B cell (primary cell): ENCODE measurements at regions not wholly inside any gene's neighbourhood (a gene's known extent, or its start where the extent isn't known, plus 50 kb on each side); places are given as distances from the start of the nearest gene placed in this dataset.

Source experiments
- ATAC-seq: fragments of 200-7000 bp; cut with Tn5 transposase; one replicate; pipeline ENCODE4 v1.10.0; 2021; ENCODE audit warnings: low read depth, mild to moderate bottlenecking, moderate number of reproducible peaks, moderate library complexity
- CTCF ChIA-PET: fragments of 350-600 bp; sonication (Branson Sonifier 250); formaldehyde crosslinking; loops from one replicate; lab custom pipeline; 2021; ENCODE audit warnings: antibody characterized with exemption, inconsistent platforms; lab: Charles Lee
- POLR2A ChIA-PET: fragments of 350-600 bp; sonication (Branson Sonifier 250); formaldehyde crosslinking; loops from one replicate; lab custom pipeline; 2021; ENCODE audit warnings: antibody characterized with exemption; lab: Charles Lee
- DNase-seq: peaks from one replicate; pipeline ENCODE4 v3.0.0; 2013
- H2AFZ ChIP-seq: 2 replicates; pipeline ENCODE4 v1.6.1; 2012; ENCODE audit warnings: mild to moderate bottlenecking, low read depth, low read length; ENCODE audit not compliant: insufficient read depth, poor library complexity, severe bottlenecking
- H3K27ac ChIP-seq, 2 donors: 1 replicate in 1 of 2; 2 replicates in 1 of 2; pipeline ENCODE4 v1.5.1; 2012 to 2013; ENCODE audit warnings: low read length in 2 of 2, mild to moderate bottlenecking in 2 of 2, moderate library complexity in 1 of 2
- H3K27me3 ChIP-seq, 4 experiments: fragments of 200-600 bp in 1 of 4; sonication (generic) in 1 of 4; replicated peaks in 1 of 4; 1 replicate in 2 of 4; 2 replicates in 2 of 4; pipeline versions ENCODE4 v1.6.1 to v1.7.0; 2013 to 2016; ENCODE audit warnings: low read length in 3 of 4, mild to moderate bottlenecking in 2 of 4, mixed read lengths in 1 of 4, moderate library complexity in 1 of 4; ENCODE audit not compliant: insufficient read depth in 4 of 4, control insufficient read depth in 3 of 4; ENCODE audit errors: control extremely low read depth in 1 of 4
- H3K36me3 ChIP-seq, 2 experiments: replicated peaks in 1 of 2; 1 replicate in 1 of 2; 2 replicates in 1 of 2; pipeline versions ENCODE4 v1.6.1 to v1.7.1; 2013; ENCODE audit warnings: low read length in 1 of 2; ENCODE audit not compliant: insufficient read depth in 2 of 2, control insufficient read depth in 1 of 2; ENCODE audit errors: control extremely low read depth in 1 of 2, extremely low read depth in 1 of 2
- H3K4me1 ChIP-seq, 2 donors: fragments of 200-600 bp in 1 of 2; sonication (generic) in 1 of 2; 1 replicate in 1 of 2; 2 replicates in 1 of 2; pipeline versions ENCODE4 v1.5.1 to v1.6.1; 2013 to 2017; ENCODE audit warnings: low read length in 2 of 2; ENCODE audit not compliant: control insufficient read depth in 2 of 2, insufficient read depth in 2 of 2
- H3K4me2 ChIP-seq: replicated peaks from 2 replicates; pipeline ENCODE3; 2012; ENCODE audit warnings: mild to moderate bottlenecking, low read depth, low read length; ENCODE audit not compliant: poor library complexity, severe bottlenecking
- H3K4me3 ChIP-seq, 5 experiments: fragments of 200-600 bp in 1 of 5; sonication (generic) in 1 of 5; 1 replicate in 3 of 5; 2 replicates in 2 of 5; pipeline versions ENCODE4 v1.5.1 to v1.7.0; 2011 to 2016; ENCODE audit warnings: low read length in 4 of 5, mild to moderate bottlenecking in 4 of 5, low read depth in 2 of 5, control low read depth in 1 of 5, moderate library complexity in 1 of 5; ENCODE audit not compliant: insufficient read depth in 1 of 5; ENCODE audit errors: control extremely low read depth in 1 of 5, extremely low read depth in 1 of 5
- H3K79me2 ChIP-seq: fragments of 200-600 bp; sonication (generic); one replicate; pipeline ENCODE4 v1.6.0; 2016; ENCODE audit warnings: low read length; ENCODE audit not compliant: control insufficient read depth, insufficient read depth
- H3K9ac ChIP-seq: fragments of 200-600 bp; sonication (generic); 2 replicates; pipeline ENCODE4 v1.6.1; 2017; ENCODE audit warnings: mild to moderate bottlenecking, low read length, moderate library complexity
- H3K9me3 ChIP-seq, 3 donors: one replicate each; pipeline versions ENCODE4 v1.6.1 to v1.7.1; 2013; ENCODE audit warnings: low read length in 2 of 3; ENCODE audit not compliant: control insufficient read depth in 2 of 3, insufficient read depth in 1 of 3; ENCODE audit errors: control extremely low read depth in 1 of 3
- H4K20me1 ChIP-seq: 2 replicates; pipeline ENCODE4 v1.6.0; 2012; ENCODE audit warnings: mild to moderate bottlenecking, low read length; ENCODE audit not compliant: insufficient read depth, control insufficient read depth, poor library complexity, severe bottlenecking
- H3K27ac Mint-ChIP-seq: one replicate; pipeline ENCODE4 v1.8.0; 2021; ENCODE audit warnings: mixed read lengths
- H3K27me3 Mint-ChIP-seq: one replicate; pipeline ENCODE4 v1.8.0; 2021; ENCODE audit warnings: mixed read lengths
- H3K4me1 Mint-ChIP-seq: one replicate; pipeline ENCODE4 v1.8.0; 2021; ENCODE audit warnings: mixed read lengths
- H3K4me3 Mint-ChIP-seq: one replicate; pipeline ENCODE4 v1.8.0; 2021; ENCODE audit warnings: mixed read lengths
- H3K9me3 Mint-ChIP-seq: one replicate; pipeline ENCODE4 v1.8.0; 2022; ENCODE audit warnings: mixed read lengths; ENCODE audit not compliant: insufficient read depth
- EZH2 ChIP-seq: IDR thresholded peaks from 2 replicates; pipeline ENCODE4 v1.6.1; 2012; ENCODE audit warnings: borderline replicate concordance, low read depth, mild to moderate bottlenecking, moderate library complexity, low read length; ENCODE audit not compliant: insufficient read depth, poor library complexity, severe bottlenecking
- WGBS: methylation state at CpG from one replicate; pipeline ENCODE4 v1.1.5; 2013; ENCODE audit warnings: missing lambda C conversion rate; ENCODE audit not compliant: insufficient coverage; 5-methylcytosine and 5-hydroxymethylcytosine counted together
- intact Hi-C: fragments of 100-400 bp; cut with micrococcal nuclease; formaldehyde crosslinking; loops from one replicate; pipeline ENCODE4 v1.10.0; 2022
- TF ChIP-seq, protein P1 (sequence below): fragments of 200-600 bp; IDR thresholded peaks from one replicate; pipeline ENCODE4 v1.8.0; 2022; ENCODE audit warnings: antibody characterized with exemption, mild to moderate bottlenecking

DNA sequence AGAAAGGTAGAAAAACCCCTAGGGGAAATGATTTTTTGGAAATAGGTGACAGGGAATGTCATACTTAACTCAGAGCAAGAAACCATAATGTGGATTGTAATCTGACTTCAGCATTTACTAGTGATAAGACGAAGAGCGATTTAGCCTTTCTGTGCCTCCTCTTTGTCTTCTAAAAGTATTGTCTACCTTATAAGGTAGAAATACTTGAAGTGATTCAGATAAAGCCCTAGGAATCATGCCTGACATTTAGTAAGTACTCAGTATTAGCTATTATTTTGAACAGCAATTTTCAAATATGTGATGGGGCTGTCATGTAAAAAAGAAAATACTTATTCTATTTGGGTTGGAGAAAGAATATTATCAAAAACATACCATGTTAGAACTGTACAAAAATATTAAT is 525.9 kb upstream of the EYS start:
- no peaks in the 10 kb centered on the region for H3K4me1 ChIP-seq
- no peak overlapping the region for H3K4me2 ChIP-seq
- no peaks in the 10 kb centered on the region for H3K36me3 ChIP-seq
- H3K4me3 ChIP-seq = no peak overlapping the region
- ATAC-seq = no peak
- H3K4me3 Mint-ChIP-seq = no peak overlapping the region
- no CpG with 5 or more reads among the region's 2 CpGs for WGBS
- no peak overlapping the region for H3K9ac ChIP-seq
- no peak overlapping the region for H2AFZ ChIP-seq
- POLR2A ChIA-PET = no interaction called here
- H3K4me1 Mint-ChIP-seq = no peaks in the 10 kb centered on the region
- no peaks in the 10 kb centered on the region for H3K27me3 Mint-ChIP-seq
- no peak for DNase-seq
- intact Hi-C loops = no loop called here
- TF ChIP-seq EZH2 = no peak
- TF ChIP-seq, protein P1, sequence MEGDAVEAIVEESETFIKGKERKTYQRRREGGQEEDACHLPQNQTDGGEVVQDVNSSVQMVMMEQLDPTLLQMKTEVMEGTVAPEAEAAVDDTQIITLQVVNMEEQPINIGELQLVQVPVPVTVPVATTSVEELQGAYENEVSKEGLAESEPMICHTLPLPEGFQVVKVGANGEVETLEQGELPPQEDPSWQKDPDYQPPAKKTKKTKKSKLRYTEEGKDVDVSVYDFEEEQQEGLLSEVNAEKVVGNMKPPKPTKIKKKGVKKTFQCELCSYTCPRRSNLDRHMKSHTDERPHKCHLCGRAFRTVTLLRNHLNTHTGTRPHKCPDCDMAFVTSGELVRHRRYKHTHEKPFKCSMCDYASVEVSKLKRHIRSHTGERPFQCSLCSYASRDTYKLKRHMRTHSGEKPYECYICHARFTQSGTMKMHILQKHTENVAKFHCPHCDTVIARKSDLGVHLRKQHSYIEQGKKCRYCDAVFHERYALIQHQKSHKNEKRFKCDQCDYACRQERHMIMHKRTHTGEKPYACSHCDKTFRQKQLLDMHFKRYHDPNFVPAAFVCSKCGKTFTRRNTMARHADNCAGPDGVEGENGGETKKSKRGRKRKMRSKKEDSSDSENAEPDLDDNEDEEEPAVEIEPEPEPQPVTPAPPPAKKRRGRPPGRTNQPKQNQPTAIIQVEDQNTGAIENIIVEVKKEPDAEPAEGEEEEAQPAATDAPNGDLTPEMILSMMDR = no peak
- H3K27ac Mint-ChIP-seq = no peak overlapping the region
- CTCF ChIA-PET = no interaction called here
- no peak overlapping the region for H3K27ac ChIP-seq
- peaks cover 0 to 1% (median 0%) of the 10 kb centered on the region in 3 donors for H3K9me3 ChIP-seq
- no peaks in the 10 kb centered on the region for H3K9me3 Mint-ChIP-seq
- no peaks in the 10 kb centered on the region for H3K27me3 ChIP-seq
- no peaks in the 10 kb centered on the region for H4K20me1 ChIP-seq
- no peaks in the 10 kb centered on the region for H3K79me2 ChIP-seq

DNA sequence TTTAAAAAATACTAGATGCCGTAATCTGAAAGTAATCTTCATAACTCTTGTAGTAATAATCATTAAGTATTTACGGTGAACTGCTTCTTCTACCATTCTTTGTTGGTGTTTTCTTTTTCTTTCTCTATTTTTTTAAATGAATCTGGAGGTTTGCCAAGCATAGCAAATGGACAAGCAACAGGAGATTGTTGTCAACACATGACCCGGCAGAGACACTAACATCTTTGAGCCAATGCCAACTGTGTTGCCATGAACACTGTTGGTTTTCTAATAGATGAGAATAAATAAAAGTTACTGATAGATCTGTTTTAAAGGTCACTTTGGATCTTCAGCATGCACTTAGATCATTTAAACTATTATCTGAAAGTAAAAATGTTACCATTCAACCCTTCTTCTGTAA is 523.6 kb upstream of the EYS start:
- H3K4me2 ChIP-seq = no peak overlapping the region
- no peak overlapping the region for H3K27ac ChIP-seq
- no peak overlapping the region for H2AFZ ChIP-seq
- CTCF ChIA-PET = no interaction called here
- H3K27me3 Mint-ChIP-seq = no peaks in the 10 kb centered on the region
- peaks cover 0 to 1% (median 0%) of the 10 kb centered on the region in 3 donors for H3K9me3 ChIP-seq
- TF ChIP-seq, protein P1 = no peak
- no peak for TF ChIP-seq EZH2
- intact Hi-C loops = no loop called here
- H3K9ac ChIP-seq = no peak overlapping the region
- POLR2A ChIA-PET = no interaction called here
- H3K4me1 ChIP-seq = no peaks in the 10 kb centered on the region
- no peak for DNase-seq
- H4K20me1 ChIP-seq = no peaks in the 10 kb centered on the region
- no peaks in the 10 kb centered on the region for H3K27me3 ChIP-seq
- no peak overlapping the region for H3K27ac Mint-ChIP-seq
- H3K4me1 Mint-ChIP-seq = no peaks in the 10 kb centered on the region
- H3K9me3 Mint-ChIP-seq = no peaks in the 10 kb centered on the region
- H3K4me3 Mint-ChIP-seq = no peak overlapping the region
- no peak overlapping the region for H3K4me3 ChIP-seq
- no peak for ATAC-seq
- no CpG with 5 or more reads among the region's 3 CpGs for WGBS
- H3K36me3 ChIP-seq = no peaks in the 10 kb centered on the region
- H3K79me2 ChIP-seq = no peaks in the 10 kb centered on the region
